OCI-LY1 (cell line): ENCODE measurements at regions not wholly inside any gene's neighbourhood (a gene's known extent, or its start where the extent isn't known, plus 50 kb on each side); places are given as distances from the start of the nearest gene placed in this dataset.

Source experiments
- H2AFZ ChIP-seq: fragments of 200-600 bp; sonication (generic), shearing (Covaris generic); 2 replicates; pipeline ENCODE4 v1.6.0; 2014; ENCODE audit warnings: antibody characterized with exemption, mild to moderate bottlenecking, low read length
- H3F3A ChIP-seq: fragments of 200-600 bp; sonication (generic), shearing (Covaris generic); 2 replicates; pipeline ENCODE4 v1.6.0; 2014; ENCODE audit warnings: mild to moderate bottlenecking, antibody characterized with exemption, low read length, moderate library complexity; ENCODE audit not compliant: insufficient read depth
- H3K27ac ChIP-seq: fragments of 200-600 bp; sonication (generic); 2 replicates; pipeline ENCODE4 v1.5.1; 2014; ENCODE audit warnings: low read length, mixed run types, mild to moderate bottlenecking, low read depth; ENCODE audit not compliant: poor library complexity, severe bottlenecking
- H3K27me3 ChIP-seq: fragments of 200-600 bp; sonication (generic); 2 replicates; pipeline ENCODE4 v1.6.0; 2014; ENCODE audit warnings: antibody characterized with exemption, mild to moderate bottlenecking, low read length, moderate library complexity; ENCODE audit not compliant: insufficient read depth
- H3K36me3 ChIP-seq: fragments of 200-600 bp; sonication (generic); 2 replicates; pipeline ENCODE4 v1.6.1; 2014; ENCODE audit warnings: mild to moderate bottlenecking, antibody characterized with exemption, low read length, moderate library complexity, mixed read lengths; ENCODE audit not compliant: insufficient read depth
- H3K4me1 ChIP-seq: fragments of 200-600 bp; sonication (generic); 2 replicates; pipeline ENCODE4 v1.5.1; 2014; ENCODE audit warnings: mild to moderate bottlenecking, low read length, moderate library complexity; ENCODE audit not compliant: insufficient read depth, severe bottlenecking
- H3K4me2 ChIP-seq: fragments of 200-600 bp; sonication (generic), shearing (Covaris generic); 2 replicates; pipeline ENCODE4 v1.6.1; 2014; ENCODE audit warnings: low read length
- H3K4me3 ChIP-seq: fragments of 200-600 bp; sonication (generic); 2 replicates; pipeline ENCODE4 v1.5.1; 2014; ENCODE audit warnings: low read length, low read depth, mild to moderate bottlenecking, mixed read lengths; ENCODE audit not compliant: poor library complexity, severe bottlenecking
- H3K79me2 ChIP-seq: fragments of 200-600 bp; shearing (Covaris generic); 2 replicates; pipeline ENCODE4 v1.6.1; 2016; ENCODE audit warnings: mixed run types, low read length, mixed read lengths; ENCODE audit not compliant: insufficient read depth
- H3K9ac ChIP-seq: fragments of 200-600 bp; sonication (generic), shearing (Covaris generic); 2 replicates; pipeline ENCODE4 v1.6.1; 2014; ENCODE audit warnings: mild to moderate bottlenecking, low read length, mixed read lengths
- H3K9me2 ChIP-seq: fragments of 200-600 bp; sonication (generic), shearing (Covaris generic); 2 replicates; pipeline ENCODE4 v1.6.1; 2014; ENCODE audit warnings: low read depth, mild to moderate bottlenecking, low read length, mixed read lengths
- H3K9me3 ChIP-seq: fragments of 200-600 bp; shearing (Covaris generic); 2 replicates; pipeline ENCODE4 v1.6.1; 2014; ENCODE audit warnings: low read length, mixed read lengths
- H4K20me1 ChIP-seq: fragments of 200-600 bp; sonication (generic), shearing (Covaris generic); 2 replicates; pipeline ENCODE4 v1.6.0; 2016; ENCODE audit warnings: mild to moderate bottlenecking, low read length; ENCODE audit not compliant: insufficient read depth
- CTCF ChIP-seq: fragments of 200-600 bp; sonication (generic), shearing (Covaris generic); IDR thresholded peaks from 2 replicates; pipeline ENCODE4 v1.5.1; 2017; ENCODE audit warnings: mild to moderate bottlenecking, antibody characterized with exemption, low read length, moderate library complexity, mixed read lengths
- EZH2 ChIP-seq: fragments of 200-600 bp; sonication (generic), shearing (Covaris generic); IDR thresholded peaks from 2 replicates; pipeline ENCODE4 v1.8.0; 2017; ENCODE audit warnings: borderline replicate concordance, mixed run types, mild to moderate bottlenecking, antibody characterized with exemption, low read length, moderate library complexity, mixed read lengths

GRCh38 chr16:59391617-59392364 lies 657.7 kb upstream of the GOT2 start:
- Histone ChIP-seq H3K4me2 (no peak overlapping the region), H3K9me3 (no peaks in the 10 kb centered on the region), H3K9ac (no peak overlapping the region), H3F3A (no peaks in the 10 kb centered on the region), H3K36me3 (no peaks in the 10 kb centered on the region), H2AFZ (no peak overlapping the region), H3K9me2 (no peaks in the 10 kb centered on the region), H3K79me2 (no peaks in the 10 kb centered on the region), H3K27ac (no peak overlapping the region), H3K4me3 (no peak overlapping the region), H3K4me1 (no peaks in the 10 kb centered on the region), H4K20me1 (no peaks in the 10 kb centered on the region), H3K27me3 (no peaks in the 10 kb centered on the region)
- TF ChIP-seq EZH2 (no peak), CTCF (no peak)

DNA sequence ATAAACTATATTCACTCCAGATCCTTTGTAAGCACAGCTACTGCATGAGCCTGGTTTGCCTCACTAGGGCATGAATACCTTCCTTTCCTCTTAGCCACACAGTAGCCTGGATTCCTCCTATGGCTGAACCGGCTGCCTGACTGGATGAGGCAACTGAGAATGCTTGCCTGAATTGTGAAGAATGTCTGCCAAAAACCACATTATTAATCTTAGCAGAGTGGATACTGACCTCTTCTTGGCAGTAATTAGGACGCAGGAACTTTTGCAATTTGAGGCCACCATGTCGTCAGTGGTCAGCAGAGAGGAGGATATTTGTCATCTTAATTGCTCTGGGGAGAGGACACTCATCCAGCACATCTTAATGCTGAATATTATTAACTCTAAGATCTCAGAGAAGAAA lies 651.8 kb upstream of the GOT2 start:
- Histone ChIP-seq H3K4me1 (no peaks in the 10 kb centered on the region), H3K4me3 (no peak overlapping the region), H3K9ac (no peak overlapping the region), H3K36me3 (no peaks in the 10 kb centered on the region), H3K4me2 (no peak overlapping the region), H3K9me3 (no peaks in the 10 kb centered on the region), H2AFZ (no peak overlapping the region), H3K27me3 (no peaks in the 10 kb centered on the region), H3F3A (no peaks in the 10 kb centered on the region), H3K27ac (no peak overlapping the region), H3K9me2 (no peaks in the 10 kb centered on the region), H4K20me1 (no peaks in the 10 kb centered on the region), H3K79me2 (no peaks in the 10 kb centered on the region)
- TF ChIP-seq CTCF (no peak), EZH2 (no peak)

DNA sequence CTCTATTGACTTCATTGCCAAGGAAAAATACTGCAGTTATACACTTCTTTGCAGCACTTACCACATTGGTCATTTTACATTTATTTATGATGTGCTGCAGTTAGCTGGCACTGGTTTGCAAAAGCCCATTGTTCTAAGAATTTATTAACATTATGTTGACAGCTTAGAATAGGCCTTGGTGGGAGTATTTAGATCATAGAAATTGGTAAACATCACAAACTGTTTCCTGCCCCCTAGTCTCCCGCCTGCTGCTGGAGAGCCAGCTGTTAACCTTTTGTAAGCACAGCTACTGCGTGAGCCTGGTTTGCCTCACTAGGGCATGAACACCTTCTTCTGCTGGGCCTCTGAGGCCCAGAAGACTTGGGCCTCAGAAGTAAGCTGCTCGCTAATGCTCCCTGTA lies 651.4 kb upstream of the GOT2 start:
- Histone ChIP-seq H3K79me2 (no peaks in the 10 kb centered on the region), H3K9ac (no peak overlapping the region), H2AFZ (no peak overlapping the region), H3K27me3 (no peaks in the 10 kb centered on the region), H3F3A (no peaks in the 10 kb centered on the region), H3K9me2 (no peaks in the 10 kb centered on the region), H3K9me3 (no peaks in the 10 kb centered on the region), H3K4me1 (no peaks in the 10 kb centered on the region), H4K20me1 (no peaks in the 10 kb centered on the region), H3K4me2 (no peak overlapping the region), H3K36me3 (no peaks in the 10 kb centered on the region), H3K4me3 (no peak overlapping the region), H3K27ac (no peak overlapping the region)
- TF ChIP-seq EZH2: no peak
- no peak for TF ChIP-seq CTCF
